Breast epithelium (tissue), 3 donors: ENCODE measurements at regions not wholly inside any gene's neighbourhood (a gene's known extent, or its start where the extent isn't known, plus 50 kb on each side); places are given as distances from the start of the nearest gene placed in this dataset.

Experiments
- POLR2A ChIP-seq: fragments of 450-650 bp; IDR thresholded peaks from one replicate; pipeline ENCODE4 v1.6.1; 2016; ENCODE audit warnings: antibody characterized with exemption, mild to moderate bottlenecking, moderate library complexity
- TF ChIP-seq, protein P1 (sequence below), 3 donors: fragments of 450-650 bp; IDR thresholded peaks; one replicate each; pipeline ENCODE4 v1.5.1; 2016 to 2017; ENCODE audit warnings: antibody characterized with exemption in 3 of 3, mild to moderate bottlenecking in 3 of 3, moderate library complexity in 3 of 3

- TF ChIP-seq, protein P1, sequence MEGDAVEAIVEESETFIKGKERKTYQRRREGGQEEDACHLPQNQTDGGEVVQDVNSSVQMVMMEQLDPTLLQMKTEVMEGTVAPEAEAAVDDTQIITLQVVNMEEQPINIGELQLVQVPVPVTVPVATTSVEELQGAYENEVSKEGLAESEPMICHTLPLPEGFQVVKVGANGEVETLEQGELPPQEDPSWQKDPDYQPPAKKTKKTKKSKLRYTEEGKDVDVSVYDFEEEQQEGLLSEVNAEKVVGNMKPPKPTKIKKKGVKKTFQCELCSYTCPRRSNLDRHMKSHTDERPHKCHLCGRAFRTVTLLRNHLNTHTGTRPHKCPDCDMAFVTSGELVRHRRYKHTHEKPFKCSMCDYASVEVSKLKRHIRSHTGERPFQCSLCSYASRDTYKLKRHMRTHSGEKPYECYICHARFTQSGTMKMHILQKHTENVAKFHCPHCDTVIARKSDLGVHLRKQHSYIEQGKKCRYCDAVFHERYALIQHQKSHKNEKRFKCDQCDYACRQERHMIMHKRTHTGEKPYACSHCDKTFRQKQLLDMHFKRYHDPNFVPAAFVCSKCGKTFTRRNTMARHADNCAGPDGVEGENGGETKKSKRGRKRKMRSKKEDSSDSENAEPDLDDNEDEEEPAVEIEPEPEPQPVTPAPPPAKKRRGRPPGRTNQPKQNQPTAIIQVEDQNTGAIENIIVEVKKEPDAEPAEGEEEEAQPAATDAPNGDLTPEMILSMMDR (IDR thresholded peaks at IDR 0.05) = no peak
- no peak for TF ChIP-seq POLR2A
Observed at GRCh38 chr13:68168448-68168847, 938.3 kb upstream of the PCDH9 start.
